ENCODE measurements at regions not wholly inside any gene's neighbourhood (a gene's known extent, or its start where the extent isn't known, plus 50 kb on each side); places are given as distances from the start of the nearest gene placed in this dataset.

DNA sequence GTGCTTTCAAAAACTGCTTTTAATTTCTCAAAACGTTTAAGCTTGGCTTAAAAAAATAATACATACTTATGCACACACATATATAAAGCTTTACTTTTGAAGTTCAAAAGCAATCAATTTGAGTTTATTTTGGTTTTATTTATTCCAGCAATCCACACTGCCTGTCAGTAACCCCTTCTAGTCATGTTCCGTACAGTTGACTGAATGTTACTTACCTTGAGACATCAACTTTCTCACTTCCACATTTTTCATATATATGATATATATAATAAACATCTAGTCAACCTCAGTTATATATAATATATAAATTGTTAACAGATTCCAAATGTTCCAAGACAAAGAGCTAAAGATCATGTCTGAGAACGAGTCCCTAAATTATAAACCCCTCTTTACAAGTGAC, 1137.3 kb upstream of the ZEB2 start:
- TF ChIP-seq EZH2phosphoT487 (IDR thresholded peaks at IDR 0.05; ENCODE audit: borderline replicate concordance) (no peak), FOSL1 (IDR thresholded peaks at IDR 0.05; ENCODE audit: low read depth) (no peak), EZH2 (IDR thresholded peaks at IDR 0.05) (no peak), POLR2A (IDR thresholded peaks at IDR 0.05; ENCODE audit: borderline replicate concordance, extremely low read depth, insufficient read depth, insufficient read length) (no peak), TCF7L2 (IDR thresholded peaks at IDR 0.05; ENCODE audit: borderline replicate concordance, extremely low read depth, insufficient read depth, insufficient read length) (no peak), RAD21 (IDR thresholded peaks at IDR 0.05; ENCODE audit: low read depth) (no peak)
- TF ChIP-seq, protein P1, sequence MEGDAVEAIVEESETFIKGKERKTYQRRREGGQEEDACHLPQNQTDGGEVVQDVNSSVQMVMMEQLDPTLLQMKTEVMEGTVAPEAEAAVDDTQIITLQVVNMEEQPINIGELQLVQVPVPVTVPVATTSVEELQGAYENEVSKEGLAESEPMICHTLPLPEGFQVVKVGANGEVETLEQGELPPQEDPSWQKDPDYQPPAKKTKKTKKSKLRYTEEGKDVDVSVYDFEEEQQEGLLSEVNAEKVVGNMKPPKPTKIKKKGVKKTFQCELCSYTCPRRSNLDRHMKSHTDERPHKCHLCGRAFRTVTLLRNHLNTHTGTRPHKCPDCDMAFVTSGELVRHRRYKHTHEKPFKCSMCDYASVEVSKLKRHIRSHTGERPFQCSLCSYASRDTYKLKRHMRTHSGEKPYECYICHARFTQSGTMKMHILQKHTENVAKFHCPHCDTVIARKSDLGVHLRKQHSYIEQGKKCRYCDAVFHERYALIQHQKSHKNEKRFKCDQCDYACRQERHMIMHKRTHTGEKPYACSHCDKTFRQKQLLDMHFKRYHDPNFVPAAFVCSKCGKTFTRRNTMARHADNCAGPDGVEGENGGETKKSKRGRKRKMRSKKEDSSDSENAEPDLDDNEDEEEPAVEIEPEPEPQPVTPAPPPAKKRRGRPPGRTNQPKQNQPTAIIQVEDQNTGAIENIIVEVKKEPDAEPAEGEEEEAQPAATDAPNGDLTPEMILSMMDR (IDR thresholded peaks at IDR 0.05 in 2 of 3, conservative IDR thresholded peaks at IDR 0.05 in 1 of 3; ENCODE audit: borderline replicate concordance in 1 of 3, insufficient read depth in 1 of 3, low read depth in 2 of 3, low read length in 2 of 3): no peak
- TF ChIP-seq, protein P2, sequence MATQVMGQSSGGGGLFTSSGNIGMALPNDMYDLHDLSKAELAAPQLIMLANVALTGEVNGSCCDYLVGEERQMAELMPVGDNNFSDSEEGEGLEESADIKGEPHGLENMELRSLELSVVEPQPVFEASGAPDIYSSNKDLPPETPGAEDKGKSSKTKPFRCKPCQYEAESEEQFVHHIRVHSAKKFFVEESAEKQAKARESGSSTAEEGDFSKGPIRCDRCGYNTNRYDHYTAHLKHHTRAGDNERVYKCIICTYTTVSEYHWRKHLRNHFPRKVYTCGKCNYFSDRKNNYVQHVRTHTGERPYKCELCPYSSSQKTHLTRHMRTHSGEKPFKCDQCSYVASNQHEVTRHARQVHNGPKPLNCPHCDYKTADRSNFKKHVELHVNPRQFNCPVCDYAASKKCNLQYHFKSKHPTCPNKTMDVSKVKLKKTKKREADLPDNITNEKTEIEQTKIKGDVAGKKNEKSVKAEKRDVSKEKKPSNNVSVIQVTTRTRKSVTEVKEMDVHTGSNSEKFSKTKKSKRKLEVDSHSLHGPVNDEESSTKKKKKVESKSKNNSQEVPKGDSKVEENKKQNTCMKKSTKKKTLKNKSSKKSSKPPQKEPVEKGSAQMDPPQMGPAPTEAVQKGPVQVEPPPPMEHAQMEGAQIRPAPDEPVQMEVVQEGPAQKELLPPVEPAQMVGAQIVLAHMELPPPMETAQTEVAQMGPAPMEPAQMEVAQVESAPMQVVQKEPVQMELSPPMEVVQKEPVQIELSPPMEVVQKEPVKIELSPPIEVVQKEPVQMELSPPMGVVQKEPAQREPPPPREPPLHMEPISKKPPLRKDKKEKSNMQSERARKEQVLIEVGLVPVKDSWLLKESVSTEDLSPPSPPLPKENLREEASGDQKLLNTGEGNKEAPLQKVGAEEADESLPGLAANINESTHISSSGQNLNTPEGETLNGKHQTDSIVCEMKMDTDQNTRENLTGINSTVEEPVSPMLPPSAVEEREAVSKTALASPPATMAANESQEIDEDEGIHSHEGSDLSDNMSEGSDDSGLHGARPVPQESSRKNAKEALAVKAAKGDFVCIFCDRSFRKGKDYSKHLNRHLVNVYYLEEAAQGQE (IDR thresholded peaks at IDR 0.05; ENCODE audit: low read depth): no peak
- TF ChIP-seq, protein P3, sequence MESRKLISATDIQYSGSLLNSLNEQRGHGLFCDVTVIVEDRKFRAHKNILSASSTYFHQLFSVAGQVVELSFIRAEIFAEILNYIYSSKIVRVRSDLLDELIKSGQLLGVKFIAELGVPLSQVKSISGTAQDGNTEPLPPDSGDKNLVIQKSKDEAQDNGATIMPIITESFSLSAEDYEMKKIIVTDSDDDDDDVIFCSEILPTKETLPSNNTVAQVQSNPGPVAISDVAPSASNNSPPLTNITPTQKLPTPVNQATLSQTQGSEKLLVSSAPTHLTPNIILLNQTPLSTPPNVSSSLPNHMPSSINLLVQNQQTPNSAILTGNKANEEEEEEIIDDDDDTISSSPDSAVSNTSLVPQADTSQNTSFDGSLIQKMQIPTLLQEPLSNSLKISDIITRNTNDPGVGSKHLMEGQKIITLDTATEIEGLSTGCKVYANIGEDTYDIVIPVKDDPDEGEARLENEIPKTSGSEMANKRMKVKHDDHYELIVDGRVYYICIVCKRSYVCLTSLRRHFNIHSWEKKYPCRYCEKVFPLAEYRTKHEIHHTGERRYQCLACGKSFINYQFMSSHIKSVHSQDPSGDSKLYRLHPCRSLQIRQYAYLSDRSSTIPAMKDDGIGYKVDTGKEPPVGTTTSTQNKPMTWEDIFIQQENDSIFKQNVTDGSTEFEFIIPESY (IDR thresholded peaks at IDR 0.05; ENCODE audit: extremely low read depth, insufficient replicate concordance, low read length): no peak
